Endothelial cell of hepatic sinusoid (primary cell): ENCODE measurements at regions not wholly inside any gene's neighbourhood (a gene's known extent, or its start where the extent isn't known, plus 50 kb on each side); places are given as distances from the start of the nearest gene placed in this dataset.
"Not testable (repeated sequence)": the region's sequence is repeated elsewhere in the genome, so short reads cannot be mapped to it uniquely, and the experiment has no call there.

ENCODE experiments used
- in situ Hi-C: cut with HindIII; loops from 2 replicates; pipeline ENCODE4 v1.10.0; 2017; ENCODE audit warnings: low sequenced_read_pairs

DNA sequence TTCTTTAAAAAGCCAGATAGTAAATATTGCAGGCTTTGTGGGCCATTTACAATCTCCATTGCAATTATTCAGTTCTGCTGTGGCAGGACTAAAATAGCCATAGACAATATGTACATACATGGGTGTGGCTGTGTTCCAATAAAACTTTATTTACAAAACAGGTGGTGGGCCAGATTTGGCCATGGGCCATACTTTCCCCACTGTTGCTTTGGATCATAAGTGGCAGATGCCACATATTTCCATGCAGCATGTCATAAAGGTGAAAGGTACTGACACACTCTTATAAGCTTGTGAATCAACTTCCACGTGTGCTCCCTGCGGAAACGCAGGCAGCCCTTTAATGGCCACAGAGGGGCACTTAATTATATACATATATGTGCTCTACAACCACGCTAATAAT lies 244.4 kb upstream of the FOXN3 start:
- in situ Hi-C loops, result no loop called here

DNA sequence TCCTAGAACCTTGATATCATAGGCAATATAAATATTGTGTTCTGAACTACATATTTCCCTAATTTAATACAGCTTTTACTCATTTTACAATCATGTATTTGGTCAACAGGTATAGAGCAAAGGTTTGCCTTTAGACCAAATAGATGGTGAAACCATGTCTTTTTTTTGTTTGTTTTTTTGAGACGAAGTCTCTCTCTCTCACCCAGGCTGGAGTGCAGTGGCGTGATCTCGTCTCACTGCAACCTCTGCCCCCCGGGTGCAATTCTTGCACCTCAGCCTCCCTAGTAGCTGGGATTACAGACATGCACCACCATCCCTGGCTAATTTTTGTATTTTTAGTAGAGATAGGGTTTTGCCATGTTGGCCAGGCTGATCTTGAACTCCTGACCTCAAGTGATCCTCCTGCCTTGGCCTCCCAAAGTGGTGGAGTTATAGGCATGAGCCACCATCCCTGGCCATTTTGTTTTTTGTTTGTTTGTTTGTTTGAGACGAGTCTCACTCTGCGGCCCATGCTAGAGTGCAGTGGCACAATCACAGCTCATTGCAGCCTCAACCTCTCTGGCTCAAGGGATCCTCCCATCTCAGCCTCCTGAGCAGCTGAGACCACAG lies 243.7 kb upstream of the FOXN3 start:
- in situ Hi-C loops, result not testable (repeated sequence)

GRCh38 chr14:89660166-89660565 lies 243.1 kb upstream of the FOXN3 start:
- in situ Hi-C loops, result no loop called here

DNA sequence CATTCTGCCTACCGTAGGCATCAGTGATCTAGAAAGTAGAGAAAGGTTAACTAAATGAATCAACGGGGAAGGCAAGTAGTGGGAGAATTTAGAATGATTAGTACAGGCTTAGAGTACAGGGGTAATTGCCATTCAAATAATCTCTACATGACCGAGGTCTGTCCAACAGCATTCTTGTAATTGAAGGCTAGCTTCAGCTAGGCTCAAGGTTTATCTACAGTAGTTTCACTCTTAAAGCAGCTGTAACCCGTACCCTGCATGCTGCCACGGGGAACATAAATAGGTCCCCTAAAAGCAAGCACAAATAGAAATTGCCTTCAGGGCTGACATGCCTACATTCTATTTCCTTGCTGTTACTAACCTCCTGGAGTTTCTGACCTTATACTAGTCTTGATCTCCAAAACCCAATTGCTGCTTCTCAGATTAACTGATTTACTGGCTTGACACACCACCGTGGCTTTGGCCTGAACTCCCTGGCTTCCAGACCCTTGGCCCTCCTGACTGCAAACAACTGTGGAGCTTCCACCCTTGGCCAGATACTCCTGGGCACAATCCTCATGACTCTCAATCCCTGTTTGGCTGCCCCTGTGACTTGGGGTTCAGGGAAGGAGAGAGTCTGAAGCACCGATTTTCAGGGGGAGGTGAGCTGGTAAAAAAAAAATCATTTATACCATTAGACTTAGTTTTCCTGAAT lies 242.1 kb upstream of the FOXN3 start:
- in situ Hi-C loops, result no loop called here

DNA sequence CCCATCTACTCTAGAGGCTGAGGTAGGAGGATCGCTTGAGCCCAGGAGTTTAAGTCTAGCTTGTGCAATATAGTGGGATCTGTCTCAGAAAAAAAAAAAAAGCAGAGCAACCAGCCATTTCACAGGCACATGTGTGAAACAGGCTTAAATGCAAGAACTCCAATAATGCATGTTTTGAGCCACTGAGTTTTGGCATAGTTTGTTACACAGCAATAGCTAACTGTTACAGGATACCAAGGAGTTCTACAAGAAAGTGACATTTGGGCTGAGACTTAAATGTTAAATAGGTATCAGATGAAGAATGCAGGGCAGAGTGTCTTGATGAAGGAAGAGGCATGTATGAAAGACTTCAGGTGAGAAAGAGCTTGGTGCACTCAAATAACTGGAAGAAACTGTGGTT lies 240.0 kb upstream of the FOXN3 start:
- in situ Hi-C loops, result no loop called here

- in situ Hi-C loops, result loop anchor here (5.0 kb wide), 1 partner anchor 87 kb away; no protein-coding TSS in a partner anchor
Measured at GRCh38 chr14:89654998-89655397, 238.0 kb upstream of the FOXN3 start.

GRCh38 chr14:89652352-89652751 lies 235.3 kb upstream of the FOXN3 start:
- in situ Hi-C loops, result loop anchor here (5.0 kb wide), 1 partner anchor 90 kb away; no protein-coding TSS in a partner anchor

DNA sequence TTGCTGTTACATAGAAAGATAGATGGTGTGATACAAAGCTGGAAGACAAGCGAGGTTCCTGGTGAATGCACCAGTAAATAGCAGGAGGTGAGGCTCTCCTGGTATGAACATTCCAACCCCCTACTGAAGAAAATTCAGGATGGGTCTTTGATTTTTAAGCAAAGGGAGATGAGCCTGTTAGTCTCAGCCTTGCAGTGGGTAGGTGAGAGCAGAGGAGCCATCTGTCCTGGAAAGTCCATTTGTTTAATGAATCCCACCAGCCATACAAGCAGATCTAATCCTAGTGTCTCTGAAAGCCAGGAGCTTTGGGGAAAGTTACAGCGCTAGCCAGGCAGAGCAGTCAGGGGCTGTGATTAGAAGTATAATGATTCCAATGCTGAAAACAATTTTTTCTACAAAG lies 234.8 kb upstream of the FOXN3 start:
- in situ Hi-C loops, result loop anchor here (5.0 kb wide), 1 partner anchor 90 kb away; no protein-coding TSS in a partner anchor

DNA sequence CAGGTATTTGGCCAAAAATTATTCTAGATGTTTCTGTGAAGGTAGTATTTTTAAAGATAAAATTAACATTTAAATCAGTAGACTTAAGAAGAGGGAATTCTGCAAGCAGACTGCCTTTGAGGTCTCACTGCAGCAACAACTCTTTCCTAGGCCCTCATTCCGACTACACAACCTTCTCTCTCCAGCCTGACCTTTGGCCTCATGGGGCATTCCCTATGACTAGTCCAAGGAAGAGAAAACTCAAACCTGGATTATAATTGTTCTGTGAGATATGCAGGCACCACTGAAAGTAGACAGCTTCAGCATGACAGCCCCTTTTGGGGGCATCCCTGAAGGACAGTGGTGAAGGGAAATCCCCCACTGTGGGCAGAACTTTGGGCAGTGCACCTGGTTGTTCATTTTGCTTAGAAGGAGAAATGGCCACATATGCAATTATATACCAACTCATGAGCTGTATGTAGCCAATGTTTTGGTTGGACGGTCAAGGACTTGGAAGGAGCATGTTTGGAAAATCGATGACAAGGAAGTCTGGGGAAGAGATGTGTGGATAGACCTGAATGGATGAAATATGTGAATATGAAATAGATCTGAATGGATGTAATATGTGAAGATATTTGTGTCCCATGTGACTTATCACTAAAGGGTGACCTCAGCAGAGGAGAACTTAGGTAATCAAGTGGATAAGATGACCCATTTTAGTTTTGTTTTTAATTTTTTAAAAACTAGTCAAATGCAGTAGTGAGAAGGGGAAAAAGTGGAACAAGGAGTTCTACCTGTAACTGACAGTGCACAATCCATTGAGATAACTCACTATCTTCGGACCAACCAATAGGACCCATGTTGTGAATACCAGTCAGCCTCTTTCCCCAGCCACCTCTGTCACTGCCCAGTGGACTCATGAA lies 233.3 kb upstream of the FOXN3 start:
- in situ Hi-C loops, result loop anchor here (5.0 kb wide), 1 partner anchor 92 kb away; no protein-coding TSS in a partner anchor

DNA sequence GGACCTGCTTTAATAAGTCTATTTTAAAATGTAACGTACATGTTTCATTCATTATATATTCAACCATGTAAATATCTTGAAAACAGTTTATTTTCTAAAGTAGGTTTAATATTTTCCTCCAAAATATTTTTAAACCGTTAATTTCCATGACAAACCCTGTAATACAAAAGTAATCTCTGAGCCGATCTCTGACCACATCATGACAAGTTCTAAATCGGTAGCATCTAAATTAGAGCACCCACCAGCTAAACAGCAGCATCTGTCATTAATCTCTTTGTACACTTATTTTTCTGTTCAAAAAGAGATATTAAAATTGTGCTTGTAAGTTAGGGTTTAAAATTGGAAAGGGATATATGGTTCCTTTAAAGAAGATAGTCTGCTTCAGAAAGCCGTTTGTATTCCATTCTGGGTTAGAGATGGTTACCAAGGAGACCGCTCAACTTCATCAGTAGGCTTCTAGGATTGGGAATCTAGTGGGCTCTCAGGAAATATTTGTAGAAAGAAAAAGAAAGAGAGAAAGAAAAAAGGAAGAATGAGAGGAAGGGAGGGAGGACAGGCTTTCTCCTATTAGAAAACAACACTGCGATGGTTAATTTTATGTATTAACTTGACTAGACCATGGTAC lies 232.5 kb upstream of the FOXN3 start:
- in situ Hi-C loops, result loop anchor here (5.0 kb wide), 1 partner anchor 93 kb away; no protein-coding TSS in a partner anchor

DNA sequence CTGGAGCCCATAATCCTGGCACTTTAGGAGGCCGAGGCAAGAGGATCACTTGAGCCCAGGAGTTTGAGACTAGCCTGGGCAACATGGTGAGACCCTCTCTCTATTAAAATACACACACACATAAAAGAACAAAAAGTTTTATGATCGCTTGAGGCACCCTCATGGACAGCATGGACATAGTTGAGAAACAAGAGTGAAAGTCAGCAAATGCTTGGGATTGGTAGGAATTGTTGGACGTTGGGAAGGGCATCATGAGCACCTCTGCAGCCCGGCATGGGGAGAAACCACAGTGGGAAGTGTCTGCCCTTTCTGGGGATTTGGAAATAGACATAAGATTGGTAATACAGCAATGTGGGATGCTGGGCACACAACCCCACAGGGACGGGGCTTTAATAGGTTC lies 231.9 kb upstream of the FOXN3 start:
- in situ Hi-C loops, result no loop called here

GRCh38 chr14:89648510-89648909 lies 231.5 kb upstream of the FOXN3 start:
- in situ Hi-C loops, result no loop called here

DNA sequence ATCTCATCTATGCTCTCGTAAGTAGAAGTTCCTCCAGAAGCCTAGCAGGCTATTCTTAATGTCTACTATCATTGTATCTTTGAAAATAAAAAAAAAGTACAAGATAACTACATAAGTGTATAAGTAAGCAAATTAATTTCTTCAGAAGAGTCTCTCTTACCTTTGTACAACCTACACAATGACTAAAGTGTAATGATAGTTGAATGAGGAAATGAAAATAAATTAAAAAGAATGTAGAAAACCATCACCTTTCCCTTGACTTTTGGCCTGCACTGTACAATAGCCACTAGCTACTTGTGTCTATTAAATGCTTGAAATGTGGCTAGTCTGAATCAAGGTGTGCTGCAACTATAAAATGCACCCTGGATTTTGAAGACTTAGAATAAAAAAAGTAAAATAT lies 229.9 kb upstream of the FOXN3 start:
- in situ Hi-C loops, result no loop called here

- in situ Hi-C loops, result no loop called here
Measured at GRCh38 chr14:89644641-89645040, 227.6 kb upstream of the FOXN3 start.

DNA sequence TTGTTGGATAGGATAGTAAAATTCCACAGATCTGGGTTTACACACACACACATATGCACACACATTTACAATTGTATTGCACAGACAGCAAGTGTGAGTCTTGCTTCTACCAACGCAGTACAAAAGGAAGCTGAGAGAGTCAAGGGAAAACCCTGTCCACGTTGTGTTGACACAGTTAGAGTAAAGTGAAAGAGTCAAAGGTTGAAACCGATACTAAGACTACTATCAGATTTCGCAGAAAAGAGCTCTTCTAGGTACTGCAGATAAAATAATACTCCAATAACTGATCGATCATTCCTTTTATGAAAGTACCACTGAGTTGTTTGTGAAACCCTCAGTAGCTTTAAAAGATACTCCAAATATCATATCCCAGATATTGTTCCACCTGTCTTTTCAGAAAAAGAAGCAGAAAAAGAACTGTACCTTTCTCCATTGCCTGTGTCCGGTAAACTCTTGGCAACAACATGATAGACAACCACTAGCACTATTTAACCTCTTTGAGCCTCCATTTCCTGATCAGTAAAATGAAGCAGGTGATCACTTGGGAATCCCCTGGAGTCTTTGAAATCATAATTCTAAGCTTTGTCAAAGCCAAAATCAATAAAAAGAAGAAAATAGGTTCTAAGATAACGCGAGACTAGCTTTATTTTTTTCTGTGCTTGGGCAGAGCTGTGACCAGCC lies 224.6 kb upstream of the FOXN3 start:
- in situ Hi-C loops, result no loop called here

DNA sequence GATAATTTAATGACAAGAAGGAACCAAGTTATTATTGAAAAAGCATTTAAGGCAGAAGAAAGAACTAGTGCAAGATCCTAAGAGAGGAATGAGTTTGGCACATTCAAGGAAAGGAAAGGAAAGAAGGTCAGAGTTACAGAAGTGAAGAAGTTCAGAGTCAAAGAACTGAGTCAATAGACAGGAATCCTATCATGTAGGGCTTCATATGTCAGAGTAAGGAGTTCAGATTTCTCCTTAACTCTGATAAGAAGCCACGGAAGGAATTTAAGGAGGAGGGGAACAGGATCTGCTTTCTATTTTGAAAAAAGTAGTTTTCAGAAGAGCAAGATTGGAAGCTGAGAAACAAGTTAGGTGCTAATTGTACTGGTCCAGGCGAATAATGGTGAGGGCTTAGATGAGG lies 223.1 kb upstream of the FOXN3 start:
- in situ Hi-C loops, result no loop called here

DNA sequence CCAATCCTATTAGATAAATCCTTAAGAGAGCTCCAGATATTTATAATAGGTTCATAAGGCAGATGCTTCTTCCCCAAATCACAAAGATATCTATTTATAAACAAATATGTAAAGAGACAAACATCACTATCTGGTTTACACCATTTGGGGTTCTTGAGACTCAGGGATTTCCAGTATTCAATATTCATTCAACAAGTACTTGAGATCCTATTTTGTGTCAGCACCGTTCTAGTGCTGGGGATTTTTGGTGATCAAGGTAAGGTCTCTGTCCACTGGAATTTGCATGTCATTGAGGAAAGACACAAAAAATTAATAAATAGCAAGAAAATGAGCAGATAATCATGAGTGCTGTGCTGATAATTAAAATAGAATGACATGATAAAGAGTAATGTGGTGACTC lies 222.7 kb upstream of the FOXN3 start:
- in situ Hi-C loops, result no loop called here

- in situ Hi-C loops, result no loop called here
Measured at GRCh38 chr14:89638891-89639290, 221.9 kb upstream of the FOXN3 start.

DNA sequence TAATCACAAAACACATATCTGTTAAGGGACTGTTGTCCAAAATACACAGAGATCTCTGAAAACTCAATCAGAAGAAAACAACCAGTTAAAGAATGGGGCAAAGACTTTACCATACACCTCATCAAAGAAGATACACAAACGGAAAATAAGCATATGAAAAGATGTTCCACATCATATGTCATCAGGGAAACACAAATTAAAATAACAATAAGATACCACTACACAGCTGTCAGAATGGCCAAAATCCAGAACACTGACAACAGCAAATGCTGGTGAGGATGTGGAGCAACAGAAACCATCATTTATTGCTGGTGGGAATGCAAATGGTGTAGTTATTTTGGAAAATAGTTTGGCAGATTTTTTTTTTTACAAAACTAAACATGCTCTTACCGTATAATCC lies 220.5 kb upstream of the FOXN3 start:
- in situ Hi-C loops, result no loop called here

GRCh38 chr14:89635615-89636014 lies 218.6 kb upstream of the FOXN3 start:
- in situ Hi-C loops, result no loop called here

DNA sequence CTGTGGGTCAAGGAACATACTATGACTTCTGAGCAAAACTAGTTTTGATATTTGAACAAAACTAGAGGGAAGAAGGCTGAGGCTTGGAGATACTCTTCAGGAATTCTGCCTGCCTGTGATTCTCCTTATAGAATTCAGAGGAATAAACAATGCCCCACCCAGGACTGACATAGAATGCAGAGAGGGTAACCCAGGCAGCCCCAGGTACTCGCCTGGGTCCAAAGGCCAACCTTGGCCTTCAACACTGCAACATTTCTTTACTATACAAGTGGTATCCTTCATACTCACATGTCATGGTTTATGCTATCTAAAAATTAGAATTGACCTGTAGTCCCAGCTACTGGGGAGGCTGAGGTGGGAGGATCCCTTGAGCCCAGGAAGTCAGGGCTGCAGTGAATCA lies 217.0 kb upstream of the FOXN3 start:
- in situ Hi-C loops, result no loop called here
